Astrocyte (in vitro differentiated cells and primary cell): ENCODE measurements at regions not wholly inside any gene's neighbourhood (a gene's known extent, or its start where the extent isn't known, plus 50 kb on each side); places are given as distances from the start of the nearest gene placed in this dataset.

ENCODE experiments used
- EZH2 ChIP-seq: IDR thresholded peaks from 2 replicates; pipeline ENCODE4 v1.6.1; 2012; ENCODE audit warnings: mild to moderate bottlenecking, low read length, inconsistent platforms; ENCODE audit not compliant: insufficient read depth
- TF ChIP-seq, protein P1 (sequence below): IDR thresholded peaks from 2 replicates; pipeline ENCODE4 v1.5.1; 2011; ENCODE audit warnings: low read depth, mild to moderate bottlenecking, inconsistent platforms, low read length, moderate library complexity; ENCODE audit not compliant: insufficient read depth

DNA sequence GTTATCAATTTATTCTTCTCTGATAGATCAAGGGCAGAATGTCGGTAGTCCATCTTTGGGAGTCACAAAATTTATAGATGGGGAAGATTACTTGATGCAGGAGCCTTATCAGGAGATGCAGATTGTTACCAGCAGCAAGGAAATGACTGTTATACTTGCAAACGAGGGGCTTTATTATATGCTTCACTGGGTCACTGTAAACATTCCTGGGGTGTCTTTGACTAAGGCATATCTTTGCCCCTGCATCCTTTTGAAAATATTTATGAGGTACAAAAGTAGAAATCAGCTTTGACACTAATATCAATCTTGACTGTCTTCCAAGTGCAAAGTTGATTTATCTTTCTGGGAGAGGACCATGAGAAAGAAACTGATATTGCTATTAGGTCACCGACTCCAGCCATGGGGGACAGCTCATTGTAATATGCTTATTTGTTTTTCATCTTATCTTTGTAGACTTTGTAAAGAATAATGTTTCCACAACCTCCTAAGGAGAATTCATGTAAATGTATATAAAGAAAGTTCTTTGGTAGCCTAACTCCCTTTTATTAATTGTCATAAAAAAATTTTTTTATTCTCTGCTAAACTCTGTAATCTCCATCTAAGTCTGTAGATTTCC is 177.3 kb upstream of the EMCN start:
- TF ChIP-seq, protein P1, sequence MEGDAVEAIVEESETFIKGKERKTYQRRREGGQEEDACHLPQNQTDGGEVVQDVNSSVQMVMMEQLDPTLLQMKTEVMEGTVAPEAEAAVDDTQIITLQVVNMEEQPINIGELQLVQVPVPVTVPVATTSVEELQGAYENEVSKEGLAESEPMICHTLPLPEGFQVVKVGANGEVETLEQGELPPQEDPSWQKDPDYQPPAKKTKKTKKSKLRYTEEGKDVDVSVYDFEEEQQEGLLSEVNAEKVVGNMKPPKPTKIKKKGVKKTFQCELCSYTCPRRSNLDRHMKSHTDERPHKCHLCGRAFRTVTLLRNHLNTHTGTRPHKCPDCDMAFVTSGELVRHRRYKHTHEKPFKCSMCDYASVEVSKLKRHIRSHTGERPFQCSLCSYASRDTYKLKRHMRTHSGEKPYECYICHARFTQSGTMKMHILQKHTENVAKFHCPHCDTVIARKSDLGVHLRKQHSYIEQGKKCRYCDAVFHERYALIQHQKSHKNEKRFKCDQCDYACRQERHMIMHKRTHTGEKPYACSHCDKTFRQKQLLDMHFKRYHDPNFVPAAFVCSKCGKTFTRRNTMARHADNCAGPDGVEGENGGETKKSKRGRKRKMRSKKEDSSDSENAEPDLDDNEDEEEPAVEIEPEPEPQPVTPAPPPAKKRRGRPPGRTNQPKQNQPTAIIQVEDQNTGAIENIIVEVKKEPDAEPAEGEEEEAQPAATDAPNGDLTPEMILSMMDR: no peak
- no peak for TF ChIP-seq EZH2
